Adrenal gland (tissue), 5 donors: ENCODE measurements at regions not wholly inside any gene's neighbourhood (a gene's known extent, or its start where the extent isn't known, plus 50 kb on each side); places are given as distances from the start of the nearest gene placed in this dataset.

Experiments
- POLR2A ChIP-seq, 2 donors: fragments of 450-650 bp; IDR thresholded peaks; one replicate each; pipeline ENCODE4 v1.6.1; 2017; ENCODE audit warnings: antibody characterized with exemption in 2 of 2, mild to moderate bottlenecking in 2 of 2, moderate library complexity in 1 of 2
- TF ChIP-seq, protein P1 (sequence below), 6 experiments: fragments of 450-650 bp in 4 of 6; fragments of 200-600 bp in 2 of 6; sonication (generic) in 1 of 6; IDR thresholded peaks; 1 replicate in 5 of 6; 2 replicates in 1 of 6; pipeline versions ENCODE4 v1.5.1 to v1.8.0; 2016 to 2021; ENCODE audit warnings: antibody characterized with exemption in 6 of 6, mild to moderate bottlenecking in 2 of 6, moderate library complexity in 1 of 6
- donor health status: DM: no; HTN: no; CAD: no.

DNA sequence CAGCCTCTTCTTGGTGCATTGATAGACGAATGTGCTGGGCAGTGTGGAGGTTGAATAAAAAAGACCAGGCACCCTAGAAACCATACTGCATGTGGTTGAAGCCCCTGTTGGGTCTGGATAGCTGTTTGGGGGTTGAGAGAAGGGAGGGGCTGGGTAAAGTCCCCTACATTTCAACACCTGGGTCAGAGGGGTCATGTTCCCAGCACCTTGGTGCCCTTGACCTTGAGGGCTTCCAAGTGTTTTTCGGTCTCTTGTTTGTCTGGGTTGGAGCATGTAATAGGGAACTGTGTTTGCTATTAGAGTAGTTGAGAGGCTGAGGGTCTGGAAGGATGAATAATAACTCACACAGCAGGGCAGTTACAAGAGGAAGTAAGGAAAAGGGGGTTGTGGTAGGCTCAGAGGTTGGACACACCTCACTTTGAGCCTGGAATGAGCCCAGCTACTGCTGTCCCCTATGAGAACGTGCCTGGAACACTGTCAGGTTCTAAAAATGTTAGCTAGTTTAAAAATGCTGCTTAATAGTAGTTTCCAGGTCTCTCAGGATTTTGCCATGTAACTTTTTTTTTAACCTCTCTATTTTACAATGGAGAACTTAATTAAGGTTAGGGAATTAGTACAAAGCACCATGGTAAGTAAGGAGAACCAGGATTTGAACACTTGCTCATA is 155.2 kb upstream of the SPRY4 start:
- TF ChIP-seq, protein P1, sequence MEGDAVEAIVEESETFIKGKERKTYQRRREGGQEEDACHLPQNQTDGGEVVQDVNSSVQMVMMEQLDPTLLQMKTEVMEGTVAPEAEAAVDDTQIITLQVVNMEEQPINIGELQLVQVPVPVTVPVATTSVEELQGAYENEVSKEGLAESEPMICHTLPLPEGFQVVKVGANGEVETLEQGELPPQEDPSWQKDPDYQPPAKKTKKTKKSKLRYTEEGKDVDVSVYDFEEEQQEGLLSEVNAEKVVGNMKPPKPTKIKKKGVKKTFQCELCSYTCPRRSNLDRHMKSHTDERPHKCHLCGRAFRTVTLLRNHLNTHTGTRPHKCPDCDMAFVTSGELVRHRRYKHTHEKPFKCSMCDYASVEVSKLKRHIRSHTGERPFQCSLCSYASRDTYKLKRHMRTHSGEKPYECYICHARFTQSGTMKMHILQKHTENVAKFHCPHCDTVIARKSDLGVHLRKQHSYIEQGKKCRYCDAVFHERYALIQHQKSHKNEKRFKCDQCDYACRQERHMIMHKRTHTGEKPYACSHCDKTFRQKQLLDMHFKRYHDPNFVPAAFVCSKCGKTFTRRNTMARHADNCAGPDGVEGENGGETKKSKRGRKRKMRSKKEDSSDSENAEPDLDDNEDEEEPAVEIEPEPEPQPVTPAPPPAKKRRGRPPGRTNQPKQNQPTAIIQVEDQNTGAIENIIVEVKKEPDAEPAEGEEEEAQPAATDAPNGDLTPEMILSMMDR (IDR thresholded peaks at IDR 0.05): no peak
- no peak for TF ChIP-seq POLR2A (IDR thresholded peaks at IDR 0.05)
